ENCODE measurements at regions not wholly inside any gene's neighbourhood (a gene's known extent, or its start where the extent isn't known, plus 50 kb on each side); places are given as distances from the start of the nearest gene placed in this dataset.
A peak's percentile ranks its signal among the peaks of the same experiment; 100 is the strongest.

DNA sequence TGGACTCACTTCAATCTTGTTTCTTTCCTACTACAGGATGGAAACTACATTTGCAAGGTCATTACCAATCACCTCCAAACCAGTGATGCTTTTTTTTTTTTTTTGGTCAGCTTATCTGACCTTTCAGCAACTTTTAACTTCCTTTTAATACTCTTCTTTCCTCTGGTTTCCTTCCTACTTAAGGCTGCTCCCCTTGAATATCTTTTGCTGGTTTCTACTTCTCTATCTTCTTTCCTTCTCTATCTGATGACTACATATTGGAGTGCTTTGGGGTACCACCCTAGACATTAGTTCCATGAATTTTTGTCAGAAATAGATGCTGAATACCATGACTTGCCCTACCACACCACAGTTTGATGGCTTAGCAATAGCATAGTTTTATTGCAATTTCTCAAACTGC, 197.7 kb upstream of the DDHD1 start:
- no peaks in the 10 kb centered on the region for H3K9me3 ChIP-seq
- no peak for DNase-seq
- intact Hi-C loops (cut with DNase I) = no loop called here
- H3K27ac ChIP-seq = no peak overlapping the region
- H3K27me3 ChIP-seq = no peaks in the 10 kb centered on the region
- TF ChIP-seq, protein P1, sequence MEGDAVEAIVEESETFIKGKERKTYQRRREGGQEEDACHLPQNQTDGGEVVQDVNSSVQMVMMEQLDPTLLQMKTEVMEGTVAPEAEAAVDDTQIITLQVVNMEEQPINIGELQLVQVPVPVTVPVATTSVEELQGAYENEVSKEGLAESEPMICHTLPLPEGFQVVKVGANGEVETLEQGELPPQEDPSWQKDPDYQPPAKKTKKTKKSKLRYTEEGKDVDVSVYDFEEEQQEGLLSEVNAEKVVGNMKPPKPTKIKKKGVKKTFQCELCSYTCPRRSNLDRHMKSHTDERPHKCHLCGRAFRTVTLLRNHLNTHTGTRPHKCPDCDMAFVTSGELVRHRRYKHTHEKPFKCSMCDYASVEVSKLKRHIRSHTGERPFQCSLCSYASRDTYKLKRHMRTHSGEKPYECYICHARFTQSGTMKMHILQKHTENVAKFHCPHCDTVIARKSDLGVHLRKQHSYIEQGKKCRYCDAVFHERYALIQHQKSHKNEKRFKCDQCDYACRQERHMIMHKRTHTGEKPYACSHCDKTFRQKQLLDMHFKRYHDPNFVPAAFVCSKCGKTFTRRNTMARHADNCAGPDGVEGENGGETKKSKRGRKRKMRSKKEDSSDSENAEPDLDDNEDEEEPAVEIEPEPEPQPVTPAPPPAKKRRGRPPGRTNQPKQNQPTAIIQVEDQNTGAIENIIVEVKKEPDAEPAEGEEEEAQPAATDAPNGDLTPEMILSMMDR (IDR thresholded peaks at IDR 0.05) = no peak
- no peak for TF ChIP-seq POLR2A (IDR thresholded peaks at IDR 0.05)
- H3K4me1 ChIP-seq = peaks cover 5 to 9% of the 10 kb centered on the region in 2 donors
- no peaks in the 10 kb centered on the region for H3K36me3 ChIP-seq
- H3K4me3 ChIP-seq (replicated peaks in 1 of 3) = no peak overlapping the region

DNA sequence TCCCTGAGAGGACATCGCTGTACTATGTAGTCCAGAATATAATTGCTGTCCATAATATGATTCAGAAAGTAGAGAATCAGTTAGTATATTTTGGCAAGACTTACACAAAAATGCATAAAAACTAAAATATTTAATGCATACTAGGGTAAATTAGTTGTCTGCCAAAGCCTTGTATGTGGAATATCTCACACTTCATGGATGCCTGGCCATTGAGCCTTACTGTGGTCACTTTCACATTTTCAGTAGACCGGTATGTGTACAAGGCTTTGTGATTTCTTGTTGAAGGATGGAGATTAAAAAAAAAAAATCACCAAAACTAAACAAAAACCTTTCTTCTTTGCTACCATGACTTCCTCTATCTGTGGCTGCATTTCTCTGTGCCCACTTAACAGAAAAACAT, 197.3 kb upstream of the DDHD1 start:
- no peak for TF ChIP-seq POLR2A (IDR thresholded peaks at IDR 0.05)
- TF ChIP-seq, protein P1 (IDR thresholded peaks at IDR 0.05) = no peak
- no peaks in the 10 kb centered on the region for H3K27me3 ChIP-seq
- H3K27ac ChIP-seq = no peak overlapping the region
- no peak for DNase-seq
- intact Hi-C loops (cut with DNase I) = no loop called here
- WGBS, 2 donors = 85 to 89% methylated on average over 2 of the region's 2 CpGs
- H3K9me3 ChIP-seq = no peaks in the 10 kb centered on the region
- H3K4me1 ChIP-seq = peaks cover 5 to 9% of the 10 kb centered on the region in 2 donors
- no peaks in the 10 kb centered on the region for H3K36me3 ChIP-seq
- H3K4me3 ChIP-seq (replicated peaks in 1 of 3) = no peak overlapping the region

DNA sequence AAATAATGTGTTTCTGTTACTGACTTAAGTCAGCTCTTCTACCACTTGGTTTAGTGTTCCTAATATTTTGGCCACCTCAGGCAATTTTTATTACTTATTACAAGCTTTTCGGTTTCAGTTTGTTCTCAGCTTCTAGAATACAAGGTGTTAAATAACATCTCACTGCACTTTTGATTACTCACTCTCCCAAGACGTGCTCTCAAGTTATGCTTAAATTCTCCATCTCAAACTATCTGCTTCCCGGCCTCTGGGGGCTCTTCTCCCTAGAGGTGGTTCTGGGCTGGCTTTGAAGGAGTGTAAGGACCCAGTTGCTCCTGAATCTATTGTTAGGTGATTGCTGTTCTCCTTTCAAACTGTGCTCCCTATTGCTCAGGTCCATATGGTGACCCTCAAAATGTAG, 193.9 kb upstream of the DDHD1 start:
- H3K27me3 ChIP-seq = no peaks in the 10 kb centered on the region
- TF ChIP-seq, protein P1 (IDR thresholded peaks at IDR 0.05) = peak in 1 of 6 experiments; percentile 12
- no peak for TF ChIP-seq POLR2A (IDR thresholded peaks at IDR 0.05)
- no peak for DNase-seq
- H3K9me3 ChIP-seq = no peaks in the 10 kb centered on the region
- H3K4me3 ChIP-seq (replicated peaks in 1 of 3) = no peak overlapping the region
- H3K4me1 ChIP-seq = peaks cover 5 to 9% of the 10 kb centered on the region in 2 donors
- intact Hi-C loops (cut with DNase I) = no loop called here
- H3K36me3 ChIP-seq = no peaks in the 10 kb centered on the region
- WGBS, 2 donors = 30 to 31% methylated on average over 3 of the region's 3 CpGs
- no peak overlapping the region for H3K27ac ChIP-seq

DNA sequence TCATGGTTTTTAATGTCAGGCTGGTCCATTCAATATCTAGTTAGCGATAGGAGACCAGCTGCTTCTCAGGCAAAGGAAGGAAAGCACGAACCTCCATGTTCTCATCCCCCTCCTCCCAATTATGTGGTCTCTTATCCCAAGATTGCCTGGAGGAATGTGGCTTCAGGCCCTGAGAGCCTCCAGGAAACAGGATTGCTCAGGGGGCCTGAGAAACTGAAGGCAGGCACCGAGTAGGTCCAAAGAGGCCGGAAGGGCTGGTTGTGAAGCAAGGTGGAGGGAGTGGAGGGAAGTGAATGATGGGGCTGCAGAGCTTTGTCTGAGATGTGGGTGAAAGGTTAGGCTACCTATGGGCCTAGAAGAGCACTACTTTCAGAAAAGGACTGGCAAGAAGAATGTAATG, 188.2 kb upstream of the DDHD1 start:
- TF ChIP-seq POLR2A (IDR thresholded peaks at IDR 0.05) = no peak
- TF ChIP-seq, protein P1 (IDR thresholded peaks at IDR 0.05) = no peak
- no peaks in the 10 kb centered on the region for H3K36me3 ChIP-seq
- H3K27ac ChIP-seq = no peak overlapping the region
- 84 to 87% methylated on average over 4 of the region's 4 CpGs for WGBS, 2 donors
- no peaks in the 10 kb centered on the region for H3K27me3 ChIP-seq
- no peaks in the 10 kb centered on the region for H3K4me1 ChIP-seq
- intact Hi-C loops (cut with DNase I) = no loop called here
- no peak overlapping the region for H3K4me3 ChIP-seq (replicated peaks in 1 of 3)
- H3K9me3 ChIP-seq = no peaks in the 10 kb centered on the region
- no peak for DNase-seq

DNA sequence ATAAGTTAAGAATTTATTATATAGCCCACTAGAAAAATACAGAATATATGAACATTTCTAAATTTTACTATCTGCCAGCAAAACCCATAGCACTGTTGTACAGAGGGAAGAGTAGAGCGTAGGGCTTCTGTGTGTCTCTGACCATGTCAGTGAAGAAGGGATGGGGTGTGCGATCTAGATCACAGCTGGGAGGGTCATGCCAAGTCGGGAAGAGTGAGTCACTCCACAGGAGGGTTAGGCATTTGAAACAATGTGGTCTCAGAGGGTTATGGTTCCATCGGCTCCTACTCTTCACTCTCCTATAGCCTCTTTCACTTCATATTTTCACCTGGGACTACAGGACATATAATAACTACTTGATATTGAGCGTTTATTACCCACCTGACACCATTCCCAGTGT, 185.1 kb upstream of the DDHD1 start:
- 80 to 90% methylated on average over 5 of the region's 5 CpGs for WGBS, 2 donors
- Histone ChIP-seq H3K27me3 (no peaks in the 10 kb centered on the region), H3K9me3 (no peaks in the 10 kb centered on the region), H3K4me3 (replicated peaks in 1 of 3) (no peak overlapping the region), H3K36me3 (no peaks in the 10 kb centered on the region), H3K27ac (no peak overlapping the region), H3K4me1 (no peaks in the 10 kb centered on the region)
- intact Hi-C loops (cut with DNase I) = no loop called here
- DNase-seq = no peak
- TF ChIP-seq POLR2A (IDR thresholded peaks at IDR 0.05) = no peak
- TF ChIP-seq, protein P1 (IDR thresholded peaks at IDR 0.05) = no peak

Measured in thyroid gland (tissue), 4 donors.